ENCODE measurements at regions not wholly inside any gene's neighbourhood (a gene's known extent, or its start where the extent isn't known, plus 50 kb on each side); places are given as distances from the start of the nearest gene placed in this dataset.

GRCh38 chr20:24896984-24897383, 52.1 kb upstream of the CST7 start:
- TF ChIP-seq CTCF (IDR thresholded peaks at IDR 0.05) (no peak), POLR2A (IDR thresholded peaks at IDR 0.05) (no peak)

Data from esophagus squamous epithelium (tissue), 4 donors.